Urothelium cell line (cell line): ENCODE measurements at regions not wholly inside any gene's neighbourhood (a gene's known extent, or its start where the extent isn't known, plus 50 kb on each side); places are given as distances from the start of the nearest gene placed in this dataset.

Source experiments
- DNase-seq: peaks from one replicate; pipeline ENCODE4 v3.0.0; 2011; ENCODE audit warnings: low spot score, mixed read lengths
- FAIRE-seq: peaks from 2 replicates; lab custom pipeline; 2011; peaks lifted over from hg19 to GRCh38; lab: Jason Lieb, UNC

DNA sequence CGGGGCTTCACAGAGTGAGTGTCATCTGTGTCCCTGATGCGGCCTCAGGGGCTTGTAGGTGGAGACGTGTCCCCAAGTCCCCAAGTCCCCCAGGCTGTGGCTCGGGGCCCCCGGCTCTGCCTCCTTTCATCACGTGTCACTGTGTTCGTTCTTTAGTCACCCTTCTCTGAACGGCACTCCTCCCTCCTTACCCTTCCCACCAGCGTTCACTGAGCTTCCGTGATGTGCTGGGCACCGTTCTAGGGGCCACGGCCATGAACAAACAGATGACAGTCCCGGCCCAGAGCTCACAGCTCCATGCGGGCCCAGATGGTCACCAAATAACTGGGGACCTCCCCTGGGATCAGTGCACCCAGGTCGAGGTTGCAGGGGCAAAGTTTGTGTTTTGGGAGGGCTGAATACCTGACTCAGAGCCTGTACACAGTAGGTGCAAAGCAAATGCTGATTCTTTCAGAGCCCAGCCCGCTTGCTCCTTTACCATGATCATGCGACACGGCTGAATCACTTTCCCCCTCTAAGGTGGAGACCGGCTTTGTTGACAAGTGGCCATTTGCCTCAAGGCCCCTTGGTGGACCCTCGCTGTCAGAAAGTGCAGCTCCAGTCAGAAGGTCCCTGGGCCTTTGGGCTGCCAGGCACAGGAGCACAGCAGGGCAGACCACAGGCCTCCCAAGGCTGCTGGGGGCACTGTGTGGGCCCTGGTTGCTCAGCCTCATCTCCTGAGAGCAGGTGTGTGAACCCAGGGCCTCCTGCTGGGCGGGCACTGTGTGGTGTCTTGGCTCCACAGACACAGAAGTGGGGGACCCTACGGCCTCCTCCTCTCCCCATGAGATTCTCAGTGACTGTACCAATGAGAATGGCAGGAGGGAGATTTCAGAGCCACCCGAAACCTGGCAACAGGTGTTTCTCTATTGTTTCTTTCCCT, 592.5 kb downstream of the PTPRU start:
- DNase-seq (no peak), FAIRE-seq (no peak)

DNA sequence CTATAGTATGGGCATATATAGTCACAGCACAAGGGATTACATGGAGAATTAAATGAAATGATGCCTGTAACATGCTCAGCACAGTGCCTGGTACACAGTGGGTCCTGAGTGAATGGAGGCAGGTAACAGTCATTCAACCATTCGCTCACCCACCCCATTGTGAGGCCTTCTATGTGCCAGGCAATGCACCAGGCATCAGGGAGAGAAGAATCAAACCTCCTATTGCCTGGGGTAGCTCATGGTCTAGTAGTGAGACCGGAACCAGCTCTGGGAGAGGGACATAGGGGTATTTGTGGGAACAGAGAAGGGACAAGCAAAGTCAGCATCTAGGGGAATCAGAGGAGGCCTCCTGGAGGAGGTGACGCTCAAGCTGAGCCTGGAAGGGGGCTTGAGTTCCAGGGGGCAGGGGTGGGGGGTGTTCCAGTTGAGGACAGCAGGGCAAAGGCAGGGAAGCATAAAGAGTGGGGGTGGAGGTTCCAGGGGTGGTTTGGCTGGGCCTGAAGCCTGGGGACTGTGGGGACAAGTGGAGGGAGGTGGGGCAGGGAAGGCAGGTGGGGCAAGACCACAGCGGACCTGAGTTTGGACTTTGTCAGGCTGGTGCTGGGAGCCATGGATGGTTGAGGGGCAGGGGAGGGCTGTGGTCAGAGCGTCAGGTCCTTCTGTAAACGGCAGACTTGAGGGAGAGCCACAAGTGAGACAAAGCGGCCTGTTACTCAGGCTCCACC, 591.6 kb downstream of the PTPRU start:
- DNase-seq (no peak), FAIRE-seq (no peak)

DNA sequence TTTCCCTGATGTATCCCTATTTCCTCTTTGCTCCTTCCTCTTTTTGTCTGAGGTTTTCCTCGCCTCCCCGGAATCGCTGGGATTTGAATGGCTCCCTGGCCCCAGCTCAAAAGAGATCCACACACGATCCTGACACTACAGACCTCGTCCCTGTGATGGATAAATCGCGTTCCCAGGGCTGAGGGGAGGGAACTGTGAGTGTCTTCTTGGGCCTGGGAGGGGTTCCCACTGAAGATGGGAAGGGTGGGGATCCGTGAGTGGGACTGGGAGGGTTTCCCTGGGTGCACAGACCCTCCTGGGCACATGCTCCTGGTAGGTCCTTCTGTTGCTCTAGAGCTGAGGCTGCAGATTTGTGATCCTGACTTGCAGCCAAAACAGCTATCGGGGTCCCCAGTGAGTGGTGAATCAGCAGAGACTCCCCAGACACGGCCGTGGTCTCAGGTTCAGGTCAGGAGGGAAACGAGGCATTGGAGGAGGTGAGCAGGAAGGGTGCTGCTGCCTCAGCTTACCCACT, 591.0 kb downstream of the PTPRU start:
- no peak for DNase-seq
- FAIRE-seq, result no peak

DNA sequence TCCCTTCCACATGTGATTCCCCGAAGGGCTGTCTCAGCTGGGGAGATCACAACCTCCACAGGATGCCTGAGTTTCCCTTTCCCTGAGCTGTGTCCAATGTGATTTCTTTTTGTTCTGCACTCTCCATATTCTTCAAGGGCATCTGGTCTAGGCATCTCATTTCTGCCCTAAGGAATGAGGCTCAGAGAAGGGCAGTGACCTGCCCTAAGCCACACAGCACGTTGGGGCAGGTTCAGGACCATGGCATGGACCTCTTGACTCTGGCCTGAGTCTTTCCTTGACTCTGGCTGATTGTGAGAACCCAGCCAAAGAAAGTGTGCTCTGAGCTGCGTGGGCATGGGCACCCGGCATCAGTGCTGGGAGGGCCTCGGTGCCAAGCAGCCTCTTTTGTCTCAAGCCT, 590.3 kb downstream of the PTPRU start:
- no peak for FAIRE-seq
- DNase-seq, result no peak

DNA sequence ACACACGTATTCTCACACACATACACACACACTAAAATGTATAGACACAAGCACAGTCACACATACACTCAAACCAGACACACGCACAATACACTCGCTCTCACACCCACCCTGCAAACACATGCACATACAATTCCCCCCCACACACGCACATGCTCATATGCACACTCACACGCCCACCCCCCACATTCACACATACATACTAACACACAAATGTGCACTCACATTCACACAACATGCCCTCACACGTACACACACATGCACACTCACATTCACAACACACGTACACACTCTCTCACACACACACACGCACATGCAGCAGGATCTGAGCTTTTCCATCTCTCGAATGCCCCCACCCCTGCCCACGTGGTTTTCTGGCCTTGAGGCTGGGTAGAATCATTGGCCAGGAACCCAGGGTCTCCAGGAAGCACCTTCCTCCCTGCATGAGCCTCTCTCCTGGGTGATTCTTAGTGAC, 589.7 kb downstream of the PTPRU start:
- DNase-seq (no peak), FAIRE-seq (no peak)

DNA sequence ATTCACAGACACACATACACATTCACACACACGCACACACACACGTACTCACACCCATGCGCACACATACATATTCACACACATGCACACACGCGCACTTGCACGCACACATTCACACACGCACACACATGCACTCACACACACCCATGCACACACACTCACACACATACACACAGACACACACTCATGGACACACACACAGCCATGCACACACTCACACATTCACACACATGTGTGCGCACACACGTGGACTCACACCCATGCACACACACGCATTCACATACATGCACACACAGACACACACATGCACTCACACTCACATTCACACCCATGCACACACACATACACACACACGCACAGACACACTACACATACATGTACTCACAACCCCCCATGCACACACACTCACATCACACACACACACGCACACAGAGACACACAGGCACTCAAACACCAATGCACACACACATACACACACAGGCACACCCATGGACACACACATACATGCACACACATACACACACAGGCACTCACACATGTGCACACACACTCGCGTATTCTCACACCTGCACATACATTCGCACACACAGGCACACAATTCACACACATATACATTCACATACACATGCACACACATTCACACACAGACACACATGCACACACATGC, 589.1 kb downstream of the PTPRU start:
- FAIRE-seq (peak; percentile 98), DNase-seq (no peak)

DNA sequence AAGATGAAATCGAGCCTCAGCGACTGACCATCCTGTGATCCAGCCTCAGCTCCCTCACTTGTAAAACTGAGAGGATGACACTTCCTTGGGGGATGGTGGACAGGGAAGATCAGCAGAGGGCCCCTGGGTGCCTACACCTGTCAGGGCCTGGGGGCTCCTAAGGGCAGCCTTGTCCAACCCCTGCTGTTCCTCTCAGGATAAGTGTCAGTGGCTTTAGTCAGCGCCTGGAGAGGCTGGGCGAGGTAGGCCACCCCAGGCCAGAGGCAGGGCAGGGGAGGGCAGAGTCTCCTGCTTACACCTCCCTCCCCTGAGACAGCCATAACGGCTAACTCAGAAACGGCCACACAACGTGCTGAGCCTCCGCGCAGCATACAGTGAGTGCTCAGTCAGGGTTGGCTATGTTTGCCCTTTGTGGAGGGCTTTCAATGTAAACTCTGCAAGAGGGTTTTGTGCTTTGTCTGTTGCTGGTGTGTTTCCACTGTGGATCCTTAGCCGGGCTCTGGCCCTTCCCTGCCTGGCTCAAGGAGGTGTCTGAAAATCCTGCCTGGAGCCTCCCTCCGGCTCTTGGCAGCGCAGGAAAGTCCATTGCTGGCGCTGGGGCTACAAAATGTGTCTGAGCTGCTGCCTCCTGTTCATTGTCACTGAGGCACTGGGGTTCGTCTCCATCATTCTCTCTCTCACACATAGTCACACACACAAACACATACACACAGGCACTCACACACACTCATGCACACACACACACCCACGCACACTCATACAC, 588.4 kb downstream of the PTPRU start:
- no peak for DNase-seq
- no peak for FAIRE-seq

DNA sequence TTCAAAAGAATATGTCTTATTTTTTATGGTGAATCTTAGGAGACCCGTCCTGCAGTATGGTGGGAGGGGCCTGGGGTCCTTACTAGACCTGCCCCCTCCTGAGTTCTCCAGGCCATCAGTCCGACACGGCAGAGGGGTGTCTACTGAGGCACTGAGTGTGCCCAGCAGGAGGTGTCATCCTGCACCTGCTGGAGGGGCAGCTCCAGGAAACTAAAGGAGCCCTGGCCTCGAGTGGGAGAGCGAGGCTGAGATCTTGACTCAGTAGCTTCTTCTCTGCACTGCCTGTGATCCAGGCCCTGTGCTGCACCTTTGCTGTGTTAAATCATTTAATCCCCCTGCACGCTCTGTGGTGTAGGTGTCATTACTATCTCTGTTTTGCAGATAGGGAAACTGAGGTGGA, 587.7 kb downstream of the PTPRU start:
- no peak for FAIRE-seq
- no peak for DNase-seq

DNA sequence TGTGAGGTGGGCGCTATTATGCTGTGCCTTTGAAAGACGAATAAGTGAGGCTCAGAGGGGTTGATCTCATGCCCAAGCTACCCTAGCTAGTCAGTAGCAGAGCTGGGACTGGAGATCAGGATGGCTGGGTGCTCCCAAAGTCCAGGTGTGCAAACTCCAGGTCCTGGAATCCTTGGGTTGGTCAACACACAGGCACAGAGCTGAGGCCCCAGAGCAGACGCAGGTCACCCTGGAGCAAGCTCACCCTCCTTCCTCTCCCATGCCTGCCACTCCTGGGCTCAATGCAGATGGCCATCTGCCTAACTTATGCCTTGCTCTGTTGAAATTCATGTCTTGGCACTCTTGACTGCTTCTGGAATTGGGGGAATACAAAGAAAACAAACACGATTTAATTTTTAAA, 587.2 kb downstream of the PTPRU start:
- DNase-seq, result no peak

DNA sequence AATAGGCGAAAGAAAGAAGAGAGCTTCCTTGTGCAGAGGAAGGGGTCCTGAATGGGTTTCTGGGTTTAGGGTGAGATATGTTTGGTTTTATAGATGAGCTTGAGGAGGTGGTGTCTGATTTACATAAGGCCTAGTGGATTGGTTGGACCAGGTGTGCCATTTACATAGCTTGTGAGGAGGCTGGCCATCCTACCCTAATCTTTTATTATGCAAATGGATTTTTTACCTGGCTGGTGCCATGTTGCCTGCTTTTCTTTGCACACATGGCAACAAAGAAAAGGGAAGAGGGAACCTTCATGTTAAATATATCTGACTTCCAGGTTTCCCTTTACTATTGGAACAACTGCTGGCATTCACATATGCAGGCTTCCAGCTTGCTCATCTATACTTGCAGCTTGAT, 585.3 kb downstream of the PTPRU start:
- FAIRE-seq (no peak), DNase-seq (no peak)

More for the DNA sequence above, 587.2 kb downstream of the PTPRU start:
- FAIRE-seq, result no peak

DNA sequence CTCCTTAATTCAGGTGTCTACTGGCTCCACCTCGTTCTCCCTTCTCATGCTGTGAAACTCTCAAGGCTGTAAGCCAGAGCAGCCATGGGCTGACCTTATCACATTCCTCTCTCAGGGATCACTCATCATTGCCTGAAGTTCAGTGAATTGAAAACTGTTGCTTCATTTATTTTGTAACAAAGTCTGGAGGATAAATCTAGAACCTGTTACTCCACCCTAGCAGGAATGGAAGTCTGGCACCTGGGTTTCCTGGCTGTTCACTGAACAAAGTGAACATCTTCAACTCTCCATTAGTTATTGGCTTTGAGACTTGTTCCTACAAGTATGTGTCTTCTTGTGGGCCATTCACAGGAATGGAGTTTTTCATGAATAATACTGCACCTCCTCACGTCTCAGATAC, 584.1 kb downstream of the PTPRU start:
- FAIRE-seq, result no peak

DNA sequence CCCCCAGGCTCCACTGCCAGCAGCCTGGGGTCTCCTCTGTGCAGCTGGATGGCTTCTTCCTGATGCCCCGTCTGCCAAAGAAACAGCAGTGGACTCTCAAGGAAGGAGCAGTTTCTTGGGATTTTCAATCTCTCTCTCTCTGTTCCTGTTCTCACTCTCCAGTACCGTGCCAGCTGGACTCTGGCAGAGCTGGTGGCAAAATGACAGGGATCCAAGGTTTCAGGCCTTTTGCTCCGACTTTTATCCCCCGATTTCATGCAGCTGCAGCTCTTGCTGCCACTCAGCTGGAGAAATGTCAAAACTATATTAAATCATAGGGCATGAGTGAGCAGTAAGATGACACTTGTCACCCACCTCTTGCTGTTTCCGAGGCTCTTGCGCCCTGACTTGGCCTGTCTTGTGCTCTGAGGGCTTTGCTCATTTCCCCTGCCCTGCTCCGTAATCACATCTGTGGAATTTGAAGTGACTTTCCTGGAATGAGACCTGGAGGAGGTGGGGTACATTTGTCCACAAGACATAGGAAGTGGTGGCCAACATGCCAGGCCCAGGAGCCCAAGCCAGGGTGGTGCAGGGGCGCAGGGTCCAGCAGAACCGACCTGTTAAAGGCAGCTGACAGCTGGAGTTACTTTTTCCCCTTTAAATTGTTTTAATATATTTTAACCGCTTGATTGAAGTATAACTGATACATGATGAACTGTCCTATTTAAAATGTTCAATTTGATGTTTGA, 576.2 kb downstream of the PTPRU start:
- DNase-seq (no peak), FAIRE-seq (no peak)

More for the DNA sequence above, 584.1 kb downstream of the PTPRU start:
- no peak for DNase-seq

DNA sequence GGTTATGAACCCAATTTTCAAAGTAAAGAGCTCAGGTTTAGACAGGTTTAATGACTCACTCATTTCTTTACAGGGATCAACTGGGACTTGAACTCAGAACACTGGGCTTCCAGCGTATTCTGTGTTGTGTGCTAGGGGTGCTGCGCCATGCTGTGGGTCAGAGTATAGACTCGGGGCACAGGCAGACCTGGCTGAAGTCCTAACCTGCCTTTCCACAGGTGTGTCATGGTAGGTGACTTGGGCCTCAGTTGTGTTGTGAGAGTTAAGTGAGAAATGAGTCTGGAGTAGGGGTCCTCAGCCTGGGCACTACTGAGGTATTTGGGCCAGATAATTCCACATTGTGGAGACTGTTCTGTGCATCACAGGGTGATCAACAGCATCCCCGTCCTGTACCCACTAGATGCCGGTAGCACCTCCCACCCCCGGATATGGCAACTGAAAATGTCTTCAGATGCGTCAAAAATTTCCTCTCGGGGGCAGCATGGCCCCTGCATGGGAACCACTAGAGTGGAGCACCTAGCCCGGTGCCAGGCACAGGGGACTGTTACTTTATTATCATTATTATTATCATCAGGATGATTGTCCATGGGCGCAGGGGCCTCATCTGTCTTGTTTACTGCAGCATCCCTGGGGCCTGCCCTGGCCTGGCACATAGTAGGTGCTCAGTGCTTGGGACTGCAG, 575.5 kb downstream of the PTPRU start:
- FAIRE-seq (no peak), DNase-seq (no peak)

DNA sequence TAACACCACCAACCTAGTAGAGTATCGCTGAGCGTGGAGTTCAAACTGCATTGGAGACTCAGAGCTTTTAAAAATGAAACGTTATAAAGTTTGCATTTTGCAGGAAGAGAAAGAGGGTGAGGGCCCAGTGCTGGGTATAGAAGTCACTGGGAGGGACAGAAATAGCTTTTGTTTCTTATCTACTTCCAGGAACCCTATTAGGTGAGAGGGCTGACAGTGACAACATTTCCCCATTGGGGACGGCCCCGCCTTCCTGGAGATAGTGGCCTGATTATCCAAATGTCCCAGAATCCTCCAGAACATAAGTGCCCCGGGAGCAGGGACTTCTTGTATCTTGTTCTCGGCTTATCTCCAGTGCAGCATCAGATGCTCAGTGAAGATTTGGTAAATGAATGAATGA, 574.9 kb downstream of the PTPRU start:
- FAIRE-seq, result no peak
- no peak for DNase-seq

DNA sequence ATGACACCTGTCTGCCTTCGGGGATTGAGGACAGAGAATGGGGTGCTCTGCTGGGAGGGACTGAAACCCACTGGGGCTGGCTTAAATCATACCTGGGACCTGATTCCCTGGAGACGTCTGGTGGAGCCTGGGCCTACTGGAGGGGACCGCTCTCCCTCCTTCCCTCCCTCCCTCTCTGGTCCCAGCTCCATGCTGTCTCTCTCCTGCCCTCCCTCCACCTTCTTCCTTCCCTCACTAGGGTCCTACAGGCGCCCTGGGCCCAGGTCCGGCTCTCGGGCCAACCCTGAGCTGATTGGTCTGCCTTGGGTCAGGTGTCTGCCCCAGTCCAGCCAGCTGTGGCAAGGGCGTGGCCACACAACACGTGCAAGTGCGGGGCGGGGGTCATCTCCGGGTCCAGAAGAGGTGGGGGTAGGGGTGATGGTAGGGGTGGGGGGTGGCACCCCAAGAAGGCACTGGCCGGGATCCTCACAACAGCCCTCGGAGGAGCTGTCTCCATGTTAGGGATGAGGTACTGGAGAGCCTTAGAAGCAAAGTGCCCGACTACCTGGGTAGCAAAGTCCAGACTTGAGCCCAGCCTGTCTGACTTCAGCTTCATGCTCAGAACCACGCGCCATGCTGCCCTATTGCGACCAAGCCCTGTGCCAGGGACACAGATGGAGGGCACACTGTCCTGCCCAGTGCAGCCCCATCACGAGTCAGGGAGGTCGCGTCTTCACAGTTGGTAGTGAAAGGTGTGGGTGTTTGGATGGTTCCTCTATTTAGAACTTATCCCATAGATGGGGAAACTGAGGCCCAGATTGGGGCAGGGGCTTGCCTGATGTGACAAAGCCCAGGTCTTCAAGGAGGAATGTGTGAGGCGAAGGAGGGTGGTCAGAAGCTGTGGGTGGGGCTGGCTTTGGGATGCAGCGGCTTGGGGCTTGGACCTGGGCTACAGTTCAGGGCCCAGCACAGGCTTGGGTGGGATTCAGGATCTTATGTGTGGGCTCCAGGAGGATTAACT, 574.1 kb downstream of the PTPRU start:
- no peak for FAIRE-seq
- DNase-seq, result no peak

DNA sequence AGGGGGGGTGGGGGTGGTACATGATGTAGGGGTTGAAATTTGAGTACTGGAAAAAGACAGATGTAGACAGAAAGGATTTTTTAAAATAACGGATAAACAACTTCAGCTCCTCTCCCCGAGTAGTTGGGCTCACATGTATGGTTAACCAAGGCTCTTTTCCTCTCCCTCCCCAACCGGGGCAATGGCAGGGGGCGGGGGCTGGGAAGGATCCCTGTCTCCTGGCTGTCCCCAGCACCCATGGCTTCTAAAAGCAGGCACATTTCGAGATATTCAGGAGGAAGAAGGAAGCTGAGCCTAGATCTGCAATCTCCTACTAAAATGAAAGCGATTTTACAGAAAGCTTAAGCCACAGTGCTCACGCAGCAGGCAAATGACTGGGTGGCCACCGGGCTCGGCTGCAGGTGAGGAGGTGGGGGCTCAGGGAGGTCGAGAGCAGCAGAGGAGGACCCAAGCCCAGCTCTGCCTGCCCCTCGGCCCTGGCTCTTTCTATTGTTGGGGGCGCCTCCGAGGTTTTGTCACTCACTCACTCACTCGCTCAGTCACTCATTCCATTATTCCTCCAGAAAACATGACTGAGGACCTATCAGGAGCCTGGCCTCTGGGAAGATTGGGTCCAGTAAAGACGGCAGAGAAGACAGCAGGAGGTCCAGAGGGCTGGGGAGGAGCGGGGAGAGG, 573.3 kb downstream of the PTPRU start:
- no peak for DNase-seq
- no peak for FAIRE-seq

DNA sequence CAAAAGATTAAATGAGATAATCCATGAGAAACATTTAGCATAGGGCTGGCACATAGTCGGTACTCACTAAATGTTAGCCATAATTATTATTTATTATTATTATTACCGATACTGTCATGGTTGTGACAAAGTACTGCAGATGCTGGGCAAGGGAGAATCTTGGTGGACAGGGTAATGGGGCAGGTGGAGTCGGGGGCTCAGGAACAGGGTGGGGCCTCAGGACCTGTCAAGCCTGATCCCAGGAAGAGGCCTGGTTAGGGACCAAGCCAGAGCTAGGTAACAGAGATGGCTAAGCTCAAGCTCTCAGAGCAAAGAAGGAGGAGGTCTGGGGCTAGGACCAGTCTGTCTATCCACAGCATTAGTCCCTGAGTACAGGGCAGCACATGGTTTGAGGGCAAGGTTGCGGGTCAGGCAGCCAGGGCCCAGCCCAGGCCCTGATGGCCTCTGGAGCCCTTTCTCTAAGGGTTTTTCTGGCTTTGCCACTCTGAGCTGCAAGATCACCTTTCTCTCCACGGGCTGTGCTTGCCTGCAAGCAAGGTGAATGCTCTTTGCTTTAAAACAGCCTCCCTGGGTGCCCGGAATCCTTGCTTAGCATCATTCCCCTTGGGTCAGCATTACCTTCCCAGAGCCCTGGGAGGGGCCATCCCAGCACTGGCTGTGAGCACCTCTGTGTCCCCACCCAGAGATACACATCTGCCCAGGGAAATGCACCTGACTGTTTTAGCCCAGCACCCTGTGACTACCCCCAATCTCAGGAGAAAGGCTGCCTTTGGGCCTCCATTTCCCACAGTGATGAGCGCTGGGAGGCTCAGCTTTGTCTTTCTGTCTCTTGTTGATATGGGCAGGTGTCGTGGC, 572.0 kb downstream of the PTPRU start:
- no peak for DNase-seq
- FAIRE-seq, result no peak
